SU-DHL-6 (cell line): ENCODE measurements at regions not wholly inside any gene's neighbourhood (a gene's known extent, or its start where the extent isn't known, plus 50 kb on each side); places are given as distances from the start of the nearest gene placed in this dataset.
"Not testable (repeated sequence)": the region's sequence is repeated elsewhere in the genome, so short reads cannot be mapped to it uniquely, and the experiment has no call there.

Experiments
- H2AFZ ChIP-seq: fragments of 200-600 bp; sonication (generic); 2 replicates; pipeline ENCODE4 v1.6.1; 2014; ENCODE audit warnings: low read depth, mild to moderate bottlenecking, moderate library complexity, mixed read lengths, antibody characterized with exemption, low read length; ENCODE audit not compliant: severe bottlenecking
- H3F3A ChIP-seq: fragments of 200-600 bp; shearing (Covaris generic); 2 replicates; pipeline ENCODE4 v1.6.0; 2016; ENCODE audit warnings: antibody characterized with exemption, mild to moderate bottlenecking; ENCODE audit not compliant: insufficient read depth
- H3K27ac ChIP-seq: fragments of 200-600 bp; sonication (generic); 2 replicates; pipeline ENCODE4 v1.5.1; 2016; ENCODE audit warnings: low read depth, mild to moderate bottlenecking, low read length, moderate library complexity, mixed read lengths
- H3K27me3 ChIP-seq: fragments of 200-600 bp; sonication (generic), shearing (Covaris generic); 2 replicates; pipeline ENCODE4 v1.6.0; 2014; ENCODE audit warnings: mild to moderate bottlenecking, low read length
- H3K36me3 ChIP-seq: fragments of 200-600 bp; sonication (generic); 2 replicates; pipeline ENCODE4 v1.6.1; 2014; ENCODE audit warnings: mild to moderate bottlenecking, low read length, mixed read lengths
- H3K4me2 ChIP-seq: fragments of 300-600, 200-600 bp; shearing (Covaris generic), sonication (generic); 2 replicates; pipeline ENCODE4 v1.6.0; 2014; ENCODE audit warnings: low read length, low read depth, mild to moderate bottlenecking; ENCODE audit not compliant: poor library complexity, severe bottlenecking
- H3K4me3 ChIP-seq: fragments of 200-600 bp; sonication (generic); 2 replicates; pipeline ENCODE4 v1.5.1; 2014; ENCODE audit warnings: antibody characterized with exemption, low read length, mild to moderate bottlenecking, mixed read lengths; ENCODE audit not compliant: insufficient read depth, poor library complexity, severe bottlenecking
- H3K79me2 ChIP-seq: fragments of 200-600 bp; sonication (generic); 2 replicates; pipeline ENCODE4 v1.6.1; 2014; ENCODE audit warnings: mild to moderate bottlenecking, low read length, moderate library complexity; ENCODE audit not compliant: insufficient read depth
- H3K9ac ChIP-seq: fragments of 200-600 bp; sonication (generic); 2 replicates; pipeline ENCODE4 v1.7.0; 2014; ENCODE audit warnings: mild to moderate bottlenecking, low read length
- H3K9me2 ChIP-seq: fragments of 200-600 bp; sonication (generic); replicated peaks from 2 replicates; pipeline ENCODE4 v1.6.1; 2014; ENCODE audit warnings: low read length; ENCODE audit not compliant: insufficient read depth
- H3K9me3 ChIP-seq: fragments of 200-600 bp; sonication (generic); 2 replicates; pipeline ENCODE4 v1.6.1; 2014; ENCODE audit warnings: low read length, mixed read lengths; ENCODE audit not compliant: insufficient read depth
- H4K20me1 ChIP-seq: fragments of 200-600 bp; sonication (generic); 2 replicates; pipeline ENCODE4 v1.6.1; 2014; ENCODE audit warnings: low read depth, mild to moderate bottlenecking, antibody characterized with exemption, low read length, moderate library complexity, mixed read lengths

GRCh38 chr13:18697221-18697620 lies 484.4 kb downstream of the TUBA3C start:
- not testable (repeated sequence) for H2AFZ ChIP-seq, H3K9me2 ChIP-seq, H3K36me3 ChIP-seq, H3K4me3 ChIP-seq, H4K20me1 ChIP-seq, H3K27ac ChIP-seq, H3K27me3 ChIP-seq, H3K4me2 ChIP-seq, H3K79me2 ChIP-seq, H3K9me3 ChIP-seq, H3F3A ChIP-seq, H3K9ac ChIP-seq

GRCh38 chr13:18677403-18677802 lies 504.2 kb downstream of the TUBA3C start:
- not testable (repeated sequence) for H3K4me3 ChIP-seq, H3K9me2 ChIP-seq, H4K20me1 ChIP-seq, H2AFZ ChIP-seq, H3K27me3 ChIP-seq, H3K79me2 ChIP-seq, H3K4me2 ChIP-seq, H3F3A ChIP-seq, H3K36me3 ChIP-seq, H3K9me3 ChIP-seq, H3K27ac ChIP-seq, H3K9ac ChIP-seq

GRCh38 chr13:18675268-18675667 lies 506.4 kb downstream of the TUBA3C start:
- H3K79me2 ChIP-seq, H3F3A ChIP-seq, H3K36me3 ChIP-seq, H3K9me3 ChIP-seq, H4K20me1 ChIP-seq, H3K27ac ChIP-seq, H3K9me2 ChIP-seq, H2AFZ ChIP-seq, H3K4me3 ChIP-seq, H3K27me3 ChIP-seq, H3K9ac ChIP-seq, H3K4me2 ChIP-seq: not testable (repeated sequence)

- not testable (repeated sequence) for H3F3A ChIP-seq, H2AFZ ChIP-seq, H3K27ac ChIP-seq, H3K27me3 ChIP-seq, H3K9me2 ChIP-seq, H3K36me3 ChIP-seq, H3K4me2 ChIP-seq, H3K4me3 ChIP-seq, H3K9me3 ChIP-seq, H3K79me2 ChIP-seq, H4K20me1 ChIP-seq, H3K9ac ChIP-seq
Measured at GRCh38 chr13:18673794-18674193, 507.8 kb downstream of the TUBA3C start.

GRCh38 chr13:18666585-18666984 lies 515.0 kb downstream of the TUBA3C start:
- H3K9ac ChIP-seq: not testable (repeated sequence)

GRCh38 chr13:18665716-18666115 lies 515.9 kb downstream of the TUBA3C start:
- not testable (repeated sequence) for H3K9ac ChIP-seq

More at GRCh38 chr13:18666585-18666984, 515.0 kb downstream of the TUBA3C start:
- H4K20me1 ChIP-seq, H3K9me3 ChIP-seq, H3K36me3 ChIP-seq, H3K9me2 ChIP-seq, H3K27ac ChIP-seq, H3F3A ChIP-seq, H2AFZ ChIP-seq, H3K4me2 ChIP-seq, H3K4me3 ChIP-seq, H3K79me2 ChIP-seq, H3K27me3 ChIP-seq: not testable (repeated sequence)

GRCh38 chr13:18665124-18665523 lies 516.5 kb downstream of the TUBA3C start:
- not testable (repeated sequence) for H2AFZ ChIP-seq, H3K9me3 ChIP-seq, H3K36me3 ChIP-seq, H3K9me2 ChIP-seq, H3K27ac ChIP-seq, H4K20me1 ChIP-seq, H3K9ac ChIP-seq, H3K79me2 ChIP-seq, H3K4me3 ChIP-seq, H3F3A ChIP-seq, H3K4me2 ChIP-seq, H3K27me3 ChIP-seq

More at GRCh38 chr13:18665716-18666115, 515.9 kb downstream of the TUBA3C start:
- not testable (repeated sequence) for H3K27me3 ChIP-seq, H3F3A ChIP-seq, H3K9me3 ChIP-seq, H3K9me2 ChIP-seq, H3K27ac ChIP-seq, H4K20me1 ChIP-seq, H2AFZ ChIP-seq, H3K4me3 ChIP-seq, H3K79me2 ChIP-seq, H3K36me3 ChIP-seq, H3K4me2 ChIP-seq

GRCh38 chr13:18663222-18663621 lies 518.4 kb downstream of the TUBA3C start:
- H3K4me2 ChIP-seq, H3K79me2 ChIP-seq, H3K9me3 ChIP-seq, H3F3A ChIP-seq, H4K20me1 ChIP-seq, H3K27me3 ChIP-seq, H2AFZ ChIP-seq, H3K4me3 ChIP-seq, H3K27ac ChIP-seq, H3K36me3 ChIP-seq, H3K9me2 ChIP-seq, H3K9ac ChIP-seq: not testable (repeated sequence)
